ENCODE measurements at regions not wholly inside any gene's neighbourhood (a gene's known extent, or its start where the extent isn't known, plus 50 kb on each side); places are given as distances from the start of the nearest gene placed in this dataset.

DNA sequence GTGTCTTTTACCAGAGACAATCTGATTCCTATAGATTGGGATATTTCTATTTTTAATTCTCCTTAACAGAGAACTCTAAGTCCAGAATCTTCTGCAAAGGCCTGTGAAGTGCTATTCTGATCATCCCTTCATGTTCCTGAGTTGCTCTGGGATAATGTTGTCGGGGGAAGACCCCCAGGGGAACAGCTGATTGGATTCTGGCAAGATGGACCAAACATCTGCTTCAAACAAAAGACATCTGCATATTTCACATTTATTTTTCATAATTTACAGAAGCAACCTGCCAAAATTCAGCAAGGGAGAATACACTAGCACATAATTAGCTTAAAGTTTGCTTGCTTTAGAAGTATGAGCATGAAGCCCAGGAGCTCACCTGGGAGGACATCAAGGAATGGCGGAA lies 116.0 kb upstream of the ETAA1 start:
- no peak overlapping the region for H3K4me3 ChIP-seq (ENCODE audit: low read depth, low read length)
- TF ChIP-seq, protein P1, sequence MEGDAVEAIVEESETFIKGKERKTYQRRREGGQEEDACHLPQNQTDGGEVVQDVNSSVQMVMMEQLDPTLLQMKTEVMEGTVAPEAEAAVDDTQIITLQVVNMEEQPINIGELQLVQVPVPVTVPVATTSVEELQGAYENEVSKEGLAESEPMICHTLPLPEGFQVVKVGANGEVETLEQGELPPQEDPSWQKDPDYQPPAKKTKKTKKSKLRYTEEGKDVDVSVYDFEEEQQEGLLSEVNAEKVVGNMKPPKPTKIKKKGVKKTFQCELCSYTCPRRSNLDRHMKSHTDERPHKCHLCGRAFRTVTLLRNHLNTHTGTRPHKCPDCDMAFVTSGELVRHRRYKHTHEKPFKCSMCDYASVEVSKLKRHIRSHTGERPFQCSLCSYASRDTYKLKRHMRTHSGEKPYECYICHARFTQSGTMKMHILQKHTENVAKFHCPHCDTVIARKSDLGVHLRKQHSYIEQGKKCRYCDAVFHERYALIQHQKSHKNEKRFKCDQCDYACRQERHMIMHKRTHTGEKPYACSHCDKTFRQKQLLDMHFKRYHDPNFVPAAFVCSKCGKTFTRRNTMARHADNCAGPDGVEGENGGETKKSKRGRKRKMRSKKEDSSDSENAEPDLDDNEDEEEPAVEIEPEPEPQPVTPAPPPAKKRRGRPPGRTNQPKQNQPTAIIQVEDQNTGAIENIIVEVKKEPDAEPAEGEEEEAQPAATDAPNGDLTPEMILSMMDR (IDR thresholded peaks at IDR 0.05; ENCODE audit: control insufficient read depth, extremely low read depth, insufficient read depth): no peak
- DNase-seq (ENCODE audit: low read depth): no peak

DNA sequence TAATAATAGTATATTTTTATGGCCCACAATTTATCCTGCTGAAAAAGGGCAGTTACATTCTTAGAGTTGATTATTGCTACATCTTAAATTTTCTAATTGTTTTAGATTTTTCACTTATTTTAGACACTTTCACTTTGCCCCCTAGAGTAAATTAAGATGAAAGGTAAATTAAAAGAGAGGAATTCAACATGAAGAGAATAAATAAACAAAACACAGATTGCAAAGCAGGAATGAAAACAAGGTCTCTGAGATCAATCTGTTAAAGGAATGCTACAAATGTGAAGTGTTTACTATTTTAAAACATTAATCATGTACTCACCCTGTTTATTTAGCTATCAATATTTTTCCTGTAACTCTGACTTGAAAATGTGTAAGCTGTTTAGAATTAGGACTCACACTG lies 113.5 kb upstream of the ETAA1 start:
- TF ChIP-seq, protein P1 (IDR thresholded peaks at IDR 0.05; ENCODE audit: control insufficient read depth, extremely low read depth, insufficient read depth): no peak
- DNase-seq (ENCODE audit: low read depth): no peak

DNA sequence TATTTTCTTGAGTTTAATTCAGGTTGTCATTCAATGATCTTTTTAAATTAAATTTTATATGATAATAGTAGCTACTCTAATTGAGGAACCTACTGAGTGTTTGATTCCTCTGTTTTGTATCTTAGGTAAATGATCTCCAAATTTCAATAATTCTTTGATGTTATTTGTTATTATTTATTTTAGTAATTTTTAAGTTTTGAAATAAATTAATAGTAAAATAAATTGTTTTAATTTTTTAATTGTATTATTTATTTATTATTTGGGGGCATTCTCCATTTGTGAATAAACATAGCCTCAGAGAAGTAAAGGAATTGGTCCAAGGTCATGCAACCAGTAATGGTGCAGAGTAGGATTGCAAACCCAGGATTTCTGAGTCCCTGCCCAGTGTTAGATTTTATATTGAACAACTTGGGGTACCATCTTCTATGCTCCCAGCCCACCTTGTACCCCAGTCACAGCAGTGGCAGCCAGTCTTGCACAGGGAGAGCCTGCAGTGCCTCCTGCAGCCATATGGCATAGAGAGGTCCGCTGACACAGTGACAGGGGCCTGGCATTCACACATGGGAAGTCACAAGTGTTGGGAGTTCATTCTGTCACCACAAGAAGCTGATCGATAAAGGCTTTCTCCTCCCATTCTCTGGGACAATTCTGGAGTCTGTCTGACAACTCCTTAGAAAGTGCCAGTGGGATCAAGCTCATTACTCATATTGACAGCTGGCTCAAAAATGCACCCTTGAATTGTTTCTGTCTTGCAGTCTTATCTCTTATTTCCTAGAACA lies 110.0 kb upstream of the ETAA1 start:
- DNase-seq (ENCODE audit: low read depth): no peak
- no peak overlapping the region for H3K4me3 ChIP-seq (ENCODE audit: low read depth, low read length)
- TF ChIP-seq, protein P1 (IDR thresholded peaks at IDR 0.05; ENCODE audit: control insufficient read depth, extremely low read depth, insufficient read depth): no peak

More for the DNA sequence above, 113.5 kb upstream of the ETAA1 start:
- no peak overlapping the region for H3K4me3 ChIP-seq (ENCODE audit: low read depth, low read length)

DNA sequence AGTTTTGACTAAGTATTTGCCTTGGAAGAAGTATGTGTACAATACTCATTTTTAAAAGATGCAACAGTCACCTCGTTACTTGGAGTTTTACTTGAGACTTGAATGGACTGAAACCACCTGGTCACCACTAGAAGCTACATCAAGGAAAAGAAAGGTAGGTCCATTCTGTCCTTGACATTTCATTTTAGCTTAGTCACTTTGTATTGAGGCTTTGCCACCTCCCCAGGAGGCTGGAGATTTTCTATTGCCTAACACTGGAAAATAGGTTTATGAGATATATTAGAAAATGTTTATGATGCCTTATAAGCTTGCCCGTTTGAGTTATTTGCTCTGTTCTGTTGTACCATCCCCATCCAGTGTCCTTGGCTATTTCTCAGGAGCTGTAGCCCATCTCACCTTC lies 107.9 kb upstream of the ETAA1 start:
- TF ChIP-seq, protein P1 (IDR thresholded peaks at IDR 0.05; ENCODE audit: control insufficient read depth, extremely low read depth, insufficient read depth): no peak
- DNase-seq (ENCODE audit: low read depth): no peak
- no peak overlapping the region for H3K4me3 ChIP-seq (ENCODE audit: low read depth, low read length)

DNA sequence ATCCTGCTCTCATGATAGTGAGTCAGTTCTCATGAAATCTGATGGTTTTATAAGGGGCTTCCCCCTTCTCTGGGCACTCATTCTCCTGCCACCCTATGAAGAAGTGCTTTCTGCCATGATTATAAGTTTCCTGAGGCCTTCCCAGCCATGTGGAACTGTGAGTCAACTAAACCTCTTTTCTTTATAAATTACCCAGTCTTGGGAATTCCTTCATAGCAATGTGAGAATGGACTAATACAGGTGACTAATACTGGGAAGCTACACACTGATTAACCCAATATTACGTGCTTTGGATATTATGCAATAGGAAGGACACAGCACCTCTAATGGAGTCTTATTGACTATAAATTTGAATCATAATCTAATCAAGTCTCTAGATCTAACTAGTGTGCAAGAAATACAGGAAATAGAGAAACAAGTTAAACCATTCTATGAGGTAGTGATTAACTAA lies 107.2 kb upstream of the ETAA1 start:
- TF ChIP-seq, protein P1 (IDR thresholded peaks at IDR 0.05; ENCODE audit: control insufficient read depth, extremely low read depth, insufficient read depth): no peak
- DNase-seq (ENCODE audit: low read depth): no peak

DNA sequence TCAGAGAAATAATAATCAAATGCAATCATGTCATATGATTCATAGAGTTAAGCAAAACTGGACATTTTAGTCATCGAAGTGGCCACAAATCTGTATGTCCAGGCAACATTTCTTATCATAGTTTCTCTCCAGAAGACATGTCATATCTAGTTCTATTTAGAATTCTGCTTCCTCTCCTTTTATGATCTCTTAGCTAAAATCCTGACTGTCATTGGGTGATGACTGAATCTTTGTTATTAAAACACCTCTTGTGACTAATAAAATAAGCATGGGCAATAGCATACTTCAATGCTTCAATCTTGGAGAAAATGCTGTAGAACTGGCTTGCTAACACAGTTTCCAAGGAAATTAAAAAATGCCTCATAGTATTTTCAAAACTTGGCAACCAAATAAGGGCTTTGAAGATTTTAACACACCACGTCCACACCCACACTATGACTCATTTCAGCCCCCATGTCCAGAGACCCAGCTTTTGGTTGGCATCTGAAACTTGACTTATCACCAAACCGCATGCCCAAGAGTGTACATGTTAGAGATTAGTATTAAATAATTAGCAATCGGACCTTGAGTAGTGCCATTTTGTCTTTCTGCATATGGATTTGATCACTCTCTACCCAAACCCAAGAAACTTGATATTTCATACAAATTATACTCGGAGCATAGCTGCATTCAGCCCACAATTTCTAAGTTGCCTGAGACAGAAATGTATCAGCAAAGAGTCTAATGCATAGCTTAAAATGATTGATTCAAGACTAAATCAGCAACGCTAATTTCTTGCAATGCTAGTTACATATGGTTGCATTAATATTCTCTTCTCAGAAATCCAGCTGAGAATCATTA lies 106.5 kb upstream of the ETAA1 start:
- no peak for DNase-seq (ENCODE audit: low read depth)
- no peak overlapping the region for H3K4me3 ChIP-seq (ENCODE audit: low read depth, low read length)
- TF ChIP-seq, protein P1 (IDR thresholded peaks at IDR 0.05; ENCODE audit: control insufficient read depth, extremely low read depth, insufficient read depth): no peak

More for the DNA sequence above, 107.2 kb upstream of the ETAA1 start:
- H3K4me3 ChIP-seq (ENCODE audit: low read depth, low read length): no peak overlapping the region

Data from LNCaP clone FGC (cell line).